ENCODE measurements at regions not wholly inside any gene's neighbourhood (a gene's known extent, or its start where the extent isn't known, plus 50 kb on each side); places are given as distances from the start of the nearest gene placed in this dataset.

GRCh38 chr2:2575181-2575577, 244.1 kb upstream of the MYT1L start:
- no peak overlapping the region for H3K4me3 ChIP-seq (ENCODE audit: insufficient read depth, low read length, poor library complexity, severe bottlenecking)
- no peaks in the 10 kb centered on the region for H3K36me3 ChIP-seq (ENCODE audit: low read length)
- TF ChIP-seq CTCF (IDR thresholded peaks at IDR 0.05; ENCODE audit: insufficient read depth, low read length, poor library complexity, severe bottlenecking) = no peak
- TF ChIP-seq EZH2phosphoT487 (conservative IDR thresholded peaks at IDR 0.05; ENCODE audit: low read length) = no peak
- no peaks in the 10 kb centered on the region for H4K20me1 ChIP-seq (ENCODE audit: low read depth, low read length)
- no peak overlapping the region for H3K9ac ChIP-seq (ENCODE audit: low read length)
- no peaks in the 10 kb centered on the region for H3F3A ChIP-seq (ENCODE audit: insufficient read depth)
- no peak overlapping the region for H3K27ac ChIP-seq (ENCODE audit: low read depth, low read length)
- no peak overlapping the region for H3K4me2 ChIP-seq (ENCODE audit: low read depth, low read length, poor library complexity, severe bottlenecking)
- H3K27me3 ChIP-seq (ENCODE audit: low read length) = no peaks in the 10 kb centered on the region
- no peaks in the 10 kb centered on the region for H3K79me2 ChIP-seq (ENCODE audit: insufficient read depth, low read length)
- no peaks in the 10 kb centered on the region for H3K9me2 ChIP-seq (replicated peaks; ENCODE audit: insufficient read depth, low read length)
- peaks cover 11% of the 10 kb centered on the region; the same call in 1 of the 2 replicates for H3K9me3 ChIP-seq (ENCODE audit: insufficient read depth, low read length)
- no peak overlapping the region for H2AFZ ChIP-seq (ENCODE audit: low read depth, low read length, severe bottlenecking)

GRCh38 chr2:2574401-2575180, 243.5 kb upstream of the MYT1L start:
- Histone ChIP-seq H3K4me3 (ENCODE audit: insufficient read depth, low read length, poor library complexity, severe bottlenecking) (no peak overlapping the region), H3K36me3 (ENCODE audit: low read length) (no peaks in the 10 kb centered on the region), H3F3A (ENCODE audit: insufficient read depth) (no peaks in the 10 kb centered on the region), H3K9ac (ENCODE audit: low read length) (no peak overlapping the region), H3K4me2 (ENCODE audit: low read depth, low read length, poor library complexity, severe bottlenecking) (no peak overlapping the region), H4K20me1 (ENCODE audit: low read depth, low read length) (no peaks in the 10 kb centered on the region), H2AFZ (ENCODE audit: low read depth, low read length, severe bottlenecking) (no peak overlapping the region), H3K27ac (ENCODE audit: low read depth, low read length) (no peak overlapping the region), H3K9me3 (ENCODE audit: insufficient read depth, low read length) (peaks cover 11% of the 10 kb centered on the region; the same call in 1 of the 2 replicates), H3K9me2 (replicated peaks; ENCODE audit: insufficient read depth, low read length) (no peaks in the 10 kb centered on the region), H3K79me2 (ENCODE audit: insufficient read depth, low read length) (no peaks in the 10 kb centered on the region), H3K27me3 (ENCODE audit: low read length) (no peaks in the 10 kb centered on the region)
- TF ChIP-seq EZH2phosphoT487 (conservative IDR thresholded peaks at IDR 0.05; ENCODE audit: low read length) = no peak
- no peak for TF ChIP-seq CTCF (IDR thresholded peaks at IDR 0.05; ENCODE audit: insufficient read depth, low read length, poor library complexity, severe bottlenecking)

GRCh38 chr2:2573658-2574293, 242.7 kb upstream of the MYT1L start:
- H3K4me2 ChIP-seq (ENCODE audit: low read depth, low read length, poor library complexity, severe bottlenecking) = no peak overlapping the region
- H2AFZ ChIP-seq (ENCODE audit: low read depth, low read length, severe bottlenecking) = no peak overlapping the region
- H3K27ac ChIP-seq (ENCODE audit: low read depth, low read length) = no peak overlapping the region
- no peak overlapping the region for H3K4me3 ChIP-seq (ENCODE audit: insufficient read depth, low read length, poor library complexity, severe bottlenecking)
- H3F3A ChIP-seq (ENCODE audit: insufficient read depth) = no peaks in the 10 kb centered on the region
- no peaks in the 10 kb centered on the region for H3K9me2 ChIP-seq (replicated peaks; ENCODE audit: insufficient read depth, low read length)
- H3K9me3 ChIP-seq (ENCODE audit: insufficient read depth, low read length) = peaks cover 11% of the 10 kb centered on the region; the same call in 1 of the 2 replicates
- no peaks in the 10 kb centered on the region for H4K20me1 ChIP-seq (ENCODE audit: low read depth, low read length)
- no peaks in the 10 kb centered on the region for H3K36me3 ChIP-seq (ENCODE audit: low read length)
- TF ChIP-seq CTCF (IDR thresholded peaks at IDR 0.05; ENCODE audit: insufficient read depth, low read length, poor library complexity, severe bottlenecking) = no peak
- no peak for TF ChIP-seq EZH2phosphoT487 (conservative IDR thresholded peaks at IDR 0.05; ENCODE audit: low read length)
- H3K27me3 ChIP-seq (ENCODE audit: low read length) = no peaks in the 10 kb centered on the region
- no peaks in the 10 kb centered on the region for H3K79me2 ChIP-seq (ENCODE audit: insufficient read depth, low read length)
- no peak overlapping the region for H3K9ac ChIP-seq (ENCODE audit: low read length)

Data from SU-DHL-6 (cell line).